ENCODE measurements at regions not wholly inside any gene's neighbourhood (a gene's known extent, or its start where the extent isn't known, plus 50 kb on each side); places are given as distances from the start of the nearest gene placed in this dataset.

GRCh38 chr6:62904687-62905086 is 306.6 kb upstream of the FKBP1C start:
- Histone ChIP-seq H3K79me2 (ENCODE audit: insufficient read depth, low read length) (no peaks in the 10 kb centered on the region), H3K27ac (ENCODE audit: low read depth, low read length) (no peak overlapping the region), H4K20me1 (ENCODE audit: insufficient read depth, low read length) (no peaks in the 10 kb centered on the region), H3K4me3 (ENCODE audit: insufficient read depth, low read length) (no peak overlapping the region), H3K4me1 (ENCODE audit: insufficient read depth, low read length) (no peaks in the 10 kb centered on the region), H3K27me3 (ENCODE audit: insufficient read depth, low read length) (no peaks in the 10 kb centered on the region), H2AFZ (ENCODE audit: low read length) (no peak overlapping the region), H3K9me3 (ENCODE audit: low read depth, low read length) (no peaks in the 10 kb centered on the region), H3K36me3 (ENCODE audit: insufficient read depth, low read length) (no peaks in the 10 kb centered on the region), H3K4me2 (ENCODE audit: insufficient read depth, low read length) (no peak overlapping the region)
- TF ChIP-seq CTCF (IDR thresholded peaks at IDR 0.05; ENCODE audit: extremely low read depth, low read depth, low read length): no peak
- no peak for DNase-seq (ENCODE audit: insufficient read length, low spot score, missing footprints)

GRCh38 chr6:62914530-62914929 is 296.7 kb upstream of the FKBP1C start:
- Histone ChIP-seq H3K4me3 (ENCODE audit: insufficient read depth, low read length) (no peak overlapping the region), H2AFZ (ENCODE audit: low read length) (no peak overlapping the region), H3K27ac (ENCODE audit: low read depth, low read length) (no peak overlapping the region), H3K9me3 (ENCODE audit: low read depth, low read length) (peaks cover 5% of the 10 kb centered on the region), H3K79me2 (ENCODE audit: insufficient read depth, low read length) (no peaks in the 10 kb centered on the region), H3K4me1 (ENCODE audit: insufficient read depth, low read length) (no peaks in the 10 kb centered on the region), H3K27me3 (ENCODE audit: insufficient read depth, low read length) (no peaks in the 10 kb centered on the region), H3K4me2 (ENCODE audit: insufficient read depth, low read length) (no peak overlapping the region), H3K36me3 (ENCODE audit: insufficient read depth, low read length) (no peaks in the 10 kb centered on the region), H4K20me1 (ENCODE audit: insufficient read depth, low read length) (no peaks in the 10 kb centered on the region)
- no peak for TF ChIP-seq CTCF (IDR thresholded peaks at IDR 0.05; ENCODE audit: extremely low read depth, low read depth, low read length)
- no peak for DNase-seq (ENCODE audit: insufficient read length, low spot score, missing footprints)

GRCh38 chr6:62923728-62924127 is 287.5 kb upstream of the FKBP1C start:
- Histone ChIP-seq H3K27ac (ENCODE audit: low read depth, low read length) (no peak overlapping the region), H3K36me3 (ENCODE audit: insufficient read depth, low read length) (no peaks in the 10 kb centered on the region), H3K27me3 (ENCODE audit: insufficient read depth, low read length) (no peaks in the 10 kb centered on the region), H4K20me1 (ENCODE audit: insufficient read depth, low read length) (no peaks in the 10 kb centered on the region), H3K9me3 (ENCODE audit: low read depth, low read length) (no peaks in the 10 kb centered on the region), H2AFZ (ENCODE audit: low read length) (no peak overlapping the region), H3K79me2 (ENCODE audit: insufficient read depth, low read length) (no peaks in the 10 kb centered on the region), H3K4me2 (ENCODE audit: insufficient read depth, low read length) (no peak overlapping the region), H3K4me3 (ENCODE audit: insufficient read depth, low read length) (no peak overlapping the region), H3K4me1 (ENCODE audit: insufficient read depth, low read length) (no peaks in the 10 kb centered on the region)
- peak; percentile 0 for DNase-seq (ENCODE audit: insufficient read length, low spot score, missing footprints)
- TF ChIP-seq CTCF (IDR thresholded peaks at IDR 0.05; ENCODE audit: extremely low read depth, low read depth, low read length): no peak

- H3K36me3 ChIP-seq (ENCODE audit: insufficient read depth, low read length): no peaks in the 10 kb centered on the region
- peaks cover 9% of the 10 kb centered on the region for H3K9me3 ChIP-seq (ENCODE audit: low read depth, low read length)
- TF ChIP-seq CTCF (IDR thresholded peaks at IDR 0.05; ENCODE audit: extremely low read depth, low read depth, low read length): no peak
- no peaks in the 10 kb centered on the region for H3K27me3 ChIP-seq (ENCODE audit: insufficient read depth, low read length)
- no peak overlapping the region for H2AFZ ChIP-seq (ENCODE audit: low read length)
- no peaks in the 10 kb centered on the region for H3K79me2 ChIP-seq (ENCODE audit: insufficient read depth, low read length)
- DNase-seq (ENCODE audit: insufficient read length, low spot score, missing footprints): no peak
- no peak overlapping the region for H3K4me3 ChIP-seq (ENCODE audit: insufficient read depth, low read length)
- H4K20me1 ChIP-seq (ENCODE audit: insufficient read depth, low read length): no peaks in the 10 kb centered on the region
- H3K4me2 ChIP-seq (ENCODE audit: insufficient read depth, low read length): no peak overlapping the region
- H3K27ac ChIP-seq (ENCODE audit: low read depth, low read length): no peak overlapping the region
- H3K4me1 ChIP-seq (ENCODE audit: insufficient read depth, low read length): no peaks in the 10 kb centered on the region
Observed at GRCh38 chr6:62940848-62941247, 270.4 kb upstream of the FKBP1C start.

Measured in osteoblast (primary cell).